T-cell (primary cell): ENCODE measurements at regions not wholly inside any gene's neighbourhood (a gene's known extent, or its start where the extent isn't known, plus 50 kb on each side); places are given as distances from the start of the nearest gene placed in this dataset.

Experiments
- ATAC-seq, 4 experiments: fragments of 200-7000 bp in 3 of 4; fragments of 150-1000 bp in 1 of 4; cut with Tn5 transposase; replicated peaks in 1 of 4; 1 replicate in 3 of 4; 2 replicates in 1 of 4; pipeline ENCODE4 v1.10.0; 2021; ENCODE audit warnings: moderate library complexity in 3 of 4, mild to moderate bottlenecking in 2 of 4, moderate number of reproducible peaks in 1 of 4
- CTCF ChIA-PET, 2 donors: fragments of 300-600 bp; sonication (Branson Sonifier 250); formaldehyde crosslinking; loops; one replicate each; lab custom pipeline; 2022; ENCODE audit warnings: antibody characterized with exemption in 2 of 2; lab: Charles Lee
- POLR2A ChIA-PET, 2 donors: fragments of 300-600 bp; sonication (Branson Sonifier 250); formaldehyde crosslinking; loops; one replicate each; lab custom pipeline; 2022; ENCODE audit warnings: antibody characterized with exemption in 2 of 2; lab: Charles Lee
- DNase-seq, 35 experiments: peaks; one replicate each; pipeline versions ENCODE4 v3.0.0 to v3.0.0-alpha.2; 2013 to 2023
- H3K27ac ChIP-seq: one replicate; pipeline ENCODE4 v1.5.1; 2013; ENCODE audit warnings: low read length
- H3K27me3 ChIP-seq, 2 experiments: replicated peaks in 1 of 2; 1 replicate in 1 of 2; 2 replicates in 1 of 2; pipeline versions ENCODE4 v1.6.1 to v1.7.0; 2013; ENCODE audit warnings: low read length in 1 of 2, mixed read lengths in 1 of 2; ENCODE audit not compliant: control insufficient read depth in 2 of 2, insufficient read depth in 2 of 2; ENCODE audit errors: extremely low read depth in 1 of 2
- H3K36me3 ChIP-seq, 2 donors: 1 replicate in 1 of 2; 2 replicates in 1 of 2; pipeline versions ENCODE4 v1.6.1 to v1.7.0; 2013; ENCODE audit warnings: low read length in 1 of 2; ENCODE audit not compliant: control insufficient read depth in 2 of 2, insufficient read depth in 1 of 2; ENCODE audit errors: extremely low read depth in 1 of 2
- H3K4me1 ChIP-seq, 2 experiments: 1 replicate in 1 of 2; 2 replicates in 1 of 2; pipeline versions ENCODE4 v1.6.1 to v1.7.0; 2013; ENCODE audit warnings: low read length in 2 of 2, mixed read lengths in 1 of 2; ENCODE audit not compliant: insufficient read depth in 2 of 2, control insufficient read depth in 1 of 2; ENCODE audit errors: extremely low read depth in 1 of 2
- H3K4me3 ChIP-seq, 2 donors: 1 replicate in 1 of 2; 2 replicates in 1 of 2; pipeline versions ENCODE4 v1.5.1 to v1.7.0; 2013; ENCODE audit warnings: mild to moderate bottlenecking in 2 of 2, low read length in 1 of 2, moderate library complexity in 1 of 2; ENCODE audit not compliant: control insufficient read depth in 1 of 2; ENCODE audit errors: extremely low read depth in 1 of 2
- H3K9me3 ChIP-seq: 2 replicates; pipeline ENCODE4 v1.7.0; 2013
- H3K27ac Mint-ChIP-seq, 2 donors: one replicate each; pipeline ENCODE4 v1.8.0; 2020 to 2021; ENCODE audit warnings: mild to moderate bottlenecking in 2 of 2, mixed read lengths in 2 of 2
- H3K27me3 Mint-ChIP-seq, 2 donors: one replicate each; pipeline ENCODE4 v1.8.0; 2021 to 2022; ENCODE audit warnings: mixed read lengths in 2 of 2
- H3K36me3 Mint-ChIP-seq: one replicate; pipeline ENCODE4 v1.8.0; 2021; ENCODE audit warnings: mixed read lengths
- H3K4me1 Mint-ChIP-seq, 3 donors: one replicate each; pipeline ENCODE4 v1.8.0; 2020 to 2022; ENCODE audit warnings: mixed read lengths in 3 of 3, mild to moderate bottlenecking in 1 of 3
- H3K4me3 Mint-ChIP-seq, 3 donors: one replicate each; pipeline ENCODE4 v1.8.0; 2020 to 2022; ENCODE audit warnings: mild to moderate bottlenecking in 3 of 3, mixed read lengths in 3 of 3, moderate library complexity in 3 of 3
- H3K9me3 Mint-ChIP-seq, 3 donors: one replicate each; pipeline ENCODE4 v1.8.0; 2020 to 2022; ENCODE audit warnings: mixed read lengths in 3 of 3
- WGBS: methylation state at CpG from one replicate; pipeline ENCODE4 v1.1.5; 2013; ENCODE audit warnings: missing lambda C conversion rate; ENCODE audit not compliant: insufficient coverage; 5-methylcytosine and 5-hydroxymethylcytosine counted together

GRCh38 chr14:34023824-34024767 is 73.2 kb upstream of the EGLN3 start:
- CTCF ChIA-PET = no interaction called here
- H3K27me3 Mint-ChIP-seq = no peaks in the 10 kb centered on the region
- 90% methylated on average over 6 of the region's 13 CpGs for WGBS

GRCh38 chr14:34021096-34021495 is 70.2 kb upstream of the EGLN3 start:
- H3K36me3 Mint-ChIP-seq = no peaks in the 10 kb centered on the region
- no peak overlapping the region for H3K27ac Mint-ChIP-seq
- H3K4me3 ChIP-seq = no peak overlapping the region
- H3K4me1 ChIP-seq = peaks cover 0 to 6% of the 10 kb centered on the region in 2 experiments
- ChIA-PET CTCF (no interaction called here), POLR2A (no interaction called here)
- peaks cover 13 to 25% (median 19%) of the 10 kb centered on the region in 3 donors for H3K4me1 Mint-ChIP-seq
- WGBS = no CpG with 5 or more reads among the region's 3 CpGs
- no peak overlapping the region for H3K27ac ChIP-seq
- H3K27me3 Mint-ChIP-seq = no peaks in the 10 kb centered on the region
- H3K9me3 Mint-ChIP-seq = peaks cover 0 to 7% (median 0%) of the 10 kb centered on the region in 3 donors
- DNase-seq (no peak), ATAC-seq (no peak)
- H3K4me3 Mint-ChIP-seq = no peak overlapping the region
- no peaks in the 10 kb centered on the region for H3K36me3 ChIP-seq
- no peaks in the 10 kb centered on the region for H3K9me3 ChIP-seq
- no peaks in the 10 kb centered on the region for H3K27me3 ChIP-seq

More at GRCh38 chr14:34023824-34024767, 73.2 kb upstream of the EGLN3 start:
- ATAC-seq (no peak), DNase-seq (no peak)
- Histone ChIP-seq H3K4me3 (no peak overlapping the region), H3K27me3 (no peaks in the 10 kb centered on the region), H3K27ac (no peak overlapping the region), H3K4me1 (no peaks in the 10 kb centered on the region), H3K9me3 (no peaks in the 10 kb centered on the region), H3K36me3 (no peaks in the 10 kb centered on the region)
- H3K4me3 Mint-ChIP-seq = no peak overlapping the region
- peaks cover 0 to 7% (median 0%) of the 10 kb centered on the region in 3 donors for H3K9me3 Mint-ChIP-seq
- POLR2A ChIA-PET = interaction anchor here in 1 of 2 donors (0.7 kb wide), 1 partner anchor 53 kb away, joined by 3 read pairs; no protein-coding TSS in a partner anchor
- no peak overlapping the region for H3K27ac Mint-ChIP-seq
- H3K36me3 Mint-ChIP-seq = no peaks in the 10 kb centered on the region
- peaks cover 2 to 12% (median 2%) of the 10 kb centered on the region in 3 donors for H3K4me1 Mint-ChIP-seq

- ATAC-seq = no peak
- peak overlapping the region; percentile 77 for H3K27ac ChIP-seq
- no peaks in the 10 kb centered on the region for H3K27me3 ChIP-seq
- peaks cover 0 to 6% of the 10 kb centered on the region in 2 experiments for H3K4me1 ChIP-seq
- H3K36me3 ChIP-seq = no peaks in the 10 kb centered on the region
- H3K36me3 Mint-ChIP-seq = no peaks in the 10 kb centered on the region
- peaks cover 0 to 7% (median 0%) of the 10 kb centered on the region in 3 donors for H3K9me3 Mint-ChIP-seq
- CTCF ChIA-PET = interaction anchor here in 1 of 2 donors (0.7 kb wide), 1 partner anchor 1127 kb away, joined by 3 read pairs; no protein-coding TSS in a partner anchor
- no peak for DNase-seq
- WGBS = 57% methylated on average over 1 of the region's 3 CpGs
- POLR2A ChIA-PET = interaction anchor here (0.5 to 0.7 kb wide), 2 partner anchors 8 to 1166 kb away, joined by 4 to 5 read pairs; no protein-coding TSS in a partner anchor
- no peaks in the 10 kb centered on the region for H3K9me3 ChIP-seq
- H3K4me3 Mint-ChIP-seq = peak overlapping the region in 1 of 3 donors; percentile 51
- no peaks in the 10 kb centered on the region for H3K27me3 Mint-ChIP-seq
- no peak overlapping the region for H3K4me3 ChIP-seq
- H3K27ac Mint-ChIP-seq = peak overlapping the region in 1 of 2 donors; percentile 98
- H3K4me1 Mint-ChIP-seq = peaks cover 13 to 28% (median 19%) of the 10 kb centered on the region in 3 donors
Observed at GRCh38 chr14:34020014-34020413, 69.1 kb upstream of the EGLN3 start.

- DNase-seq = peak in 7 of 35 experiments; percentile 1 to 33 (median 3)
- Mint-ChIP-seq H3K4me1 (peaks cover 17 to 39% (median 21%) of the 10 kb centered on the region in 3 donors), H3K27me3 (no peaks in the 10 kb centered on the region), H3K4me3 (peak overlapping the region; percentile 77 to 85 (median 81)), H3K36me3 (no peaks in the 10 kb centered on the region), H3K9me3 (peaks cover 0 to 7% (median 0%) of the 10 kb centered on the region in 3 donors), H3K27ac (peak overlapping the region; percentile 96 to 98)
- Histone ChIP-seq H3K4me3 (peak overlapping the region; percentile 38 to 54), H3K27me3 (no peaks in the 10 kb centered on the region), H3K4me1 (peaks cover 0 to 6% of the 10 kb centered on the region in 2 experiments), H3K9me3 (no peaks in the 10 kb centered on the region), H3K36me3 (no peaks in the 10 kb centered on the region), H3K27ac (peak overlapping the region; percentile 77)
- peak; percentile 63 to 84 (median 70) for ATAC-seq
- ChIA-PET POLR2A (interaction anchor here in 1 of 2 donors (0.7 kb wide), 2 partner anchors 41 to 1384 kb away, joined by 3 to 4 read pairs; no protein-coding TSS in a partner anchor), CTCF (interaction anchor here in 1 of 2 donors (0.7 kb wide), 1 partner anchor 1807 kb away, joined by 4 read pairs; the partner anchor contains the start of gene BRMS1L)
- WGBS = 40% methylated on average over 8 of the region's 17 CpGs
Observed at GRCh38 chr14:34018564-34019244, 67.8 kb upstream of the EGLN3 start.

- peak in 1 of 35 experiments; percentile 11 for DNase-seq
- peaks cover 0 to 11% of the 10 kb centered on the region in 2 experiments for H3K4me1 ChIP-seq
- H3K36me3 Mint-ChIP-seq = no peaks in the 10 kb centered on the region
Observed at GRCh38 chr14:34018125-34018524, 67.3 kb upstream of the EGLN3 start.

More at GRCh38 chr14:34018125-34018524, 67.3 kb upstream of the EGLN3 start:
- peak overlapping the region in 1 of 2 donors; percentile 54 for H3K4me3 ChIP-seq
- H3K27ac ChIP-seq = peak overlapping the region; percentile 77
- H3K9me3 Mint-ChIP-seq = peaks cover 0 to 7% (median 0%) of the 10 kb centered on the region in 3 donors
- peak overlapping the region; percentile 96 to 98 for H3K27ac Mint-ChIP-seq
- CTCF ChIA-PET = interaction anchor here in 1 of 2 donors (0.7 kb wide), 1 partner anchor 1808 kb away, joined by 4 read pairs; the partner anchor contains the start of gene BRMS1L
- no peaks in the 10 kb centered on the region for H3K27me3 ChIP-seq
- H3K4me1 Mint-ChIP-seq = peaks cover 21 to 45% (median 27%) of the 10 kb centered on the region in 3 donors
- peak; percentile 44 to 60 (median 53) for ATAC-seq
- POLR2A ChIA-PET = no interaction called here
- H3K9me3 ChIP-seq = no peaks in the 10 kb centered on the region
- no CpG with 5 or more reads among the region's 5 CpGs for WGBS
- H3K4me3 Mint-ChIP-seq = peak overlapping the region; percentile 77 to 85 (median 81)
- H3K36me3 ChIP-seq = no peaks in the 10 kb centered on the region
- H3K27me3 Mint-ChIP-seq = no peaks in the 10 kb centered on the region
